ENCODE measurements at regions not wholly inside any gene's neighbourhood (a gene's known extent, or its start where the extent isn't known, plus 50 kb on each side); places are given as distances from the start of the nearest gene placed in this dataset.

- no peak for TF ChIP-seq TAF1 (IDR thresholded peaks at IDR 0.05; ENCODE audit: low read depth, low read length)
- TF ChIP-seq POLR2A (IDR thresholded peaks at IDR 0.05; ENCODE audit: low read depth, low read length) = no peak
Measured at GRCh38 chr21:16169102-16169511, 439.3 kb downstream of the USP25 start.
